Karpas-422 (cell line): ENCODE measurements at regions not wholly inside any gene's neighbourhood (a gene's known extent, or its start where the extent isn't known, plus 50 kb on each side); places are given as distances from the start of the nearest gene placed in this dataset.
"Not testable (repeated sequence)": the region's sequence is repeated elsewhere in the genome, so short reads cannot be mapped to it uniquely, and the experiment has no call there.

Experiments
- DNase-seq: peaks from one replicate; pipeline ENCODE4 v3.0.0-alpha.2; 2015
- H2AFZ ChIP-seq: fragments of 200-600 bp; sonication (generic); 2 replicates; pipeline ENCODE4 v1.6.1; 2014; ENCODE audit warnings: antibody characterized with exemption, low read length, mixed read lengths
- H3K27ac ChIP-seq: fragments of 200-600 bp; sonication (generic); 2 replicates; pipeline ENCODE4 v1.5.1; 2014; ENCODE audit warnings: mild to moderate bottlenecking, low read length, moderate library complexity
- H3K27me3 ChIP-seq: fragments of 200-600 bp; sonication (generic); 2 replicates; pipeline ENCODE4 v1.6.1; 2014; ENCODE audit warnings: low read length, mixed read lengths
- H3K36me3 ChIP-seq: fragments of 200-600 bp; sonication (generic); 2 replicates; pipeline ENCODE4 v1.6.1; 2014; ENCODE audit warnings: low read length, mixed read lengths; ENCODE audit not compliant: insufficient read depth
- H3K4me1 ChIP-seq: fragments of 200-600 bp; sonication (generic); 2 replicates; pipeline ENCODE4 v1.6.1; 2014; ENCODE audit warnings: mild to moderate bottlenecking, low read length, mixed read lengths
- H3K4me2 ChIP-seq: fragments of 200-600 bp; sonication (generic); 2 replicates; pipeline ENCODE4 v1.6.1; 2014; ENCODE audit warnings: low read length, low read depth, mild to moderate bottlenecking; ENCODE audit not compliant: poor library complexity, severe bottlenecking
- H3K4me3 ChIP-seq: fragments of 200-600 bp; sonication (generic); 2 replicates; pipeline ENCODE4 v1.5.1; 2014; ENCODE audit warnings: mild to moderate bottlenecking, antibody characterized with exemption, low read length, mixed read lengths
- H3K79me2 ChIP-seq: fragments of 200-600 bp; sonication (generic); 2 replicates; pipeline ENCODE4 v1.6.1; 2014; ENCODE audit warnings: mild to moderate bottlenecking, low read length, mixed read lengths
- H3K9ac ChIP-seq: fragments of 200-600 bp; sonication (generic); 2 replicates; pipeline ENCODE4 v1.6.0; 2014; ENCODE audit warnings: low read length
- H3K9me2 ChIP-seq: fragments of 200-600 bp; sonication (generic), shearing (Covaris generic); replicated peaks from 2 replicates; pipeline ENCODE4 v1.6.0; 2014; ENCODE audit warnings: mild to moderate bottlenecking, low read length, moderate library complexity; ENCODE audit not compliant: insufficient read depth
- H3K9me3 ChIP-seq: fragments of 300-700, 200-600 bp; sonication (generic); 2 replicates; pipeline ENCODE4 v1.6.1; 2014; ENCODE audit warnings: low read length, mixed read lengths
- H4K20me1 ChIP-seq: fragments of 200-600 bp; sonication (generic); 2 replicates; pipeline ENCODE4 v1.6.1; 2014; ENCODE audit warnings: mild to moderate bottlenecking, antibody characterized with exemption, low read length, low read depth; ENCODE audit not compliant: insufficient read depth

DNA sequence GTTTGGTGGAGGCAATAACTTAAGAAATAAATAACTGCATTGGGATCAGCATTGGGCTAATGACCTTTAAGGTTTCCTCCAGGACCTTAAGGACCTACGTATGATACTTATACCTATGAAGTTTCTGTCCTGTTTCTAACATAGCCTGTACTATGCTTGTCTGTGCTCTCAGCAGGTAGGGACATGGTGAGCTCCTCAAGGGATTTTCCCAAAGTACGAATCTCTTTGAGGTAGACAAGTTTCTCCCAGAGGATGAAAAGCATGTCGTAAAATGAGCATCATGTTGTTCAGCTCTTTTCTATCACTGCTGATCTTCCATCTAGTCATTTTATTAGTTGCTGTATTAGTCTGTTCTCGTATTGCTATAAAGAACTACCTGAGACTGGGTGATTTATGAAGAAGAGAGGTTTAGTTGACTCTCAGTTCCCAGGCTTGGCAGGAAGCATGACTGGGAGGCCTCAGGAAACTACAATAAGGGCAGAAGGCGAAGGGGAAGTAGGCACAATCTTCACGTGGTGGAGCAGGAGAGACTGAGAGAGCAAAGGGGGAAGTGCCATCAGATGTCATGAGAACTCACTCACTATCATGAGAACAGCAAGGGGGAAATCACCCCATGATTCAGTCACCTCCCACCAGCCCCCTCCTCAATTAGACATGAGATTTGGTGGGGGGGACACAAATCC, 77.8 kb upstream of the TGM3 start:
- H3K4me1 ChIP-seq = no peaks in the 10 kb centered on the region
- no peak overlapping the region for H3K4me3 ChIP-seq
- no peak overlapping the region for H3K4me2 ChIP-seq
- H4K20me1 ChIP-seq = no peaks in the 10 kb centered on the region
- H3K27me3 ChIP-seq = no peaks in the 10 kb centered on the region
- H3K36me3 ChIP-seq = no peaks in the 10 kb centered on the region
- no peak overlapping the region for H3K27ac ChIP-seq
- no peaks in the 10 kb centered on the region for H3K9me2 ChIP-seq
- DNase-seq = peak; percentile 57
- H3K9me3 ChIP-seq = no peaks in the 10 kb centered on the region
- no peak overlapping the region for H3K9ac ChIP-seq
- H3K79me2 ChIP-seq = no peaks in the 10 kb centered on the region
- H2AFZ ChIP-seq = peak overlapping the region; percentile 75; the same call in 1 of the 2 replicates

DNA sequence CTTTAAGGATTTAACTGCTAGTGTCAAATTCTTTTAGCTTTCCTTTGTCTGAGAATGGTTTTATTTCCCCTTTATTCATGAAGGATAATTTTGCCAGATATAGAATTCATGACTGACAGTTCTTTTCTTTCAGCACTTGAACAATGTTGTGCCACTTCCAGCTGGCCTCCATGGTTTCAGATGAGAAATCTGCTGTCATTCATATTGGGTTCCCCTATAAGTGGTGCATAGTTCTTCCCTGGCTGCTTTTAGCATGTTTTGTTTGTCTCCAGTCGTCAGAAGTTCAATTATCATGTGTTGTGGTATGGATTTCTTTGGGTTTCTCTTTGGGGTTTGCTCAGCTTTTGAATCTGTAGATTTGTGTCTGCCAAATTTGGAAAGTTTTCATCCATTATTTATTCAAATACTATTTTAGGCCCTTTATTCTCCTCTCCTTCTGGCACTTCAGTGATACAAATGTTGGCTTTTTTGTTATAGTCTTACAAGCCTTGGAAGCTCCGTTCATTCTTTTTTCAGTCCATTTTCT, 76.3 kb upstream of the TGM3 start:
- Histone ChIP-seq H3K4me1 (no peaks in the 10 kb centered on the region), H3K4me2 (no peak overlapping the region), H3K36me3 (no peaks in the 10 kb centered on the region), H3K9me2 (no peaks in the 10 kb centered on the region), H3K27ac (no peak overlapping the region), H4K20me1 (no peaks in the 10 kb centered on the region), H3K27me3 (no peaks in the 10 kb centered on the region), H3K4me3 (no peak overlapping the region), H3K9me3 (no peaks in the 10 kb centered on the region), H2AFZ (no peak overlapping the region), H3K79me2 (no peaks in the 10 kb centered on the region), H3K9ac (no peak overlapping the region)
- DNase-seq = no peak

DNA sequence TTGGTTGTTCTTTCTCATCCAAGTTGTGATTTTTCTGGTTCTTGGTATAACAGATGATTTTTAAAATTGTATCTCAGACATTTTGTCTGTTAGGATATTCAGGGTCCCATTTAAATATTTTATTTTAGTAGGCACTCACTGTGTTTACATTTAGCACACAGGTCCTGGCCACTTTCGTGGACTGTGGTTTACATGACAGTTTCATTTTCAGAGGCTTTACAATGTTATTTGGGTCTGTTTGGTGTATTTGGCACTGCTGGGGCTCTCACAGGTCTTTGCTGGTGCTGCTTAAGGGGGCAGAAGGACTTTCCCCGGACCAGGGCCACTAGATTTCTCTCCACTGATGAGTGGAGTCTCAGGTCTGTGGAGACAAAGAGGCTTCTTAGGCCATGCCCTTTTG, 75.5 kb upstream of the TGM3 start:
- no peaks in the 10 kb centered on the region for H3K36me3 ChIP-seq
- H3K4me3 ChIP-seq = no peak overlapping the region
- H3K27ac ChIP-seq = no peak overlapping the region
- H3K4me1 ChIP-seq = no peaks in the 10 kb centered on the region
- no peaks in the 10 kb centered on the region for H3K9me3 ChIP-seq
- no peak overlapping the region for H3K4me2 ChIP-seq
- H3K9ac ChIP-seq = no peak overlapping the region
- H3K27me3 ChIP-seq = no peaks in the 10 kb centered on the region
- DNase-seq = no peak
- no peaks in the 10 kb centered on the region for H3K9me2 ChIP-seq
- H3K79me2 ChIP-seq = no peaks in the 10 kb centered on the region
- no peaks in the 10 kb centered on the region for H4K20me1 ChIP-seq
- H2AFZ ChIP-seq = no peak overlapping the region

DNA sequence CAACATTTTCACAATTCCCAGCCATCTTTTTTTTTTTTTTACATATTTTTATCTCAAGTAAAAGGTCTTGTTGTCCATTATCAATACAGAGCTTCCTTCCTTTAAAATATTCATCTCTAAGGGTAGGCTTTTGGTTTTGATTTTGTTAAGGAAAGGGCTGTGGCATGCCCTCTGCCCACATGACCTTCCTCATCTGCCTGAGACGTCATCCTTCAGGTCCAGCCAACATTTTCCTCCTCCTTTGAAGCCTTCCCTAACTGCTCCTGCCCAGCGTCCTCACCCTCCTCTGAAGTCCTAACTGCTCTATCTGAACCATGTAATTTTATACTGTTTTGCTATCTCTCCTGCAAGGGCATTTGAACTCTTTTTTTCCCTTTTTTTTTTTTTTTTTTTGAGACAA, 73.9 kb upstream of the TGM3 start:
- H3K27me3 ChIP-seq = no peaks in the 10 kb centered on the region
- H3K4me1 ChIP-seq = no peaks in the 10 kb centered on the region
- no peak for DNase-seq
- no peaks in the 10 kb centered on the region for H4K20me1 ChIP-seq
- no peak overlapping the region for H3K9ac ChIP-seq
- H3K4me2 ChIP-seq = no peak overlapping the region
- H3K9me3 ChIP-seq = no peaks in the 10 kb centered on the region
- no peak overlapping the region for H2AFZ ChIP-seq
- no peaks in the 10 kb centered on the region for H3K36me3 ChIP-seq
- H3K4me3 ChIP-seq = no peak overlapping the region
- H3K9me2 ChIP-seq = no peaks in the 10 kb centered on the region
- no peak overlapping the region for H3K27ac ChIP-seq
- H3K79me2 ChIP-seq = no peaks in the 10 kb centered on the region

- H3K27me3 ChIP-seq = no peaks in the 10 kb centered on the region
- no peaks in the 10 kb centered on the region for H3K9me3 ChIP-seq
- H3K9me2 ChIP-seq = no peaks in the 10 kb centered on the region
- no peak overlapping the region for H3K27ac ChIP-seq
- H3K4me1 ChIP-seq = no peaks in the 10 kb centered on the region
- no peak overlapping the region for H2AFZ ChIP-seq
- no peaks in the 10 kb centered on the region for H3K79me2 ChIP-seq
- no peak overlapping the region for H3K9ac ChIP-seq
- H3K36me3 ChIP-seq = no peaks in the 10 kb centered on the region
- no peak overlapping the region for H3K4me2 ChIP-seq
- DNase-seq = no peak
- H4K20me1 ChIP-seq = no peaks in the 10 kb centered on the region
- no peak overlapping the region for H3K4me3 ChIP-seq
Observed at GRCh38 chr20:2223558-2224367, 72.0 kb upstream of the TGM3 start.

GRCh38 chr20:2224368-2224639, 71.5 kb upstream of the TGM3 start:
- H3K4me2 ChIP-seq = no peak overlapping the region
- no peak overlapping the region for H2AFZ ChIP-seq
- DNase-seq = no peak
- no peaks in the 10 kb centered on the region for H3K9me2 ChIP-seq
- no peak overlapping the region for H3K27ac ChIP-seq
- H3K27me3 ChIP-seq = no peaks in the 10 kb centered on the region
- no peaks in the 10 kb centered on the region for H3K4me1 ChIP-seq
- no peaks in the 10 kb centered on the region for H3K79me2 ChIP-seq
- no peak overlapping the region for H3K9ac ChIP-seq
- H3K36me3 ChIP-seq = no peaks in the 10 kb centered on the region
- no peak overlapping the region for H3K4me3 ChIP-seq
- no peaks in the 10 kb centered on the region for H4K20me1 ChIP-seq
- no peaks in the 10 kb centered on the region for H3K9me3 ChIP-seq

DNA sequence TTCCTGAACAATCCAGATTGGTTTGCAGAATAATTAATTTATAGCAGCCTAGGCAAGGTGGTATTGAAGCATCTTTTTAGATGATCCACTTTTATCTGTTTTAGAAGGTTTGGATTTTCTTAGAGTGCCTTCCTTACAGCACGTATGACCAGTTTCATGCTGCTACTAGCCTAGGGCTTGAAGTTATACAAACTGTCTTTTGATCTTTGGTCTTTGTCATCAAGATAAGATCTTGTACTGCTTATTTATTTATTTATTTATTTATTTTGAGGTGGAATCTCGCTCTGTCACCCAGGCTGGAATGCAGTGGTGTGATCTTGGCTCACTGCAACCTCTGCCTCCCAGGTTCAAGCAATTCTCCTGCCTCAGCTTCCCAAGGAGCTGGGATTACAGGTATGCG, 68.5 kb upstream of the TGM3 start:
- not testable (repeated sequence) for H3K79me2 ChIP-seq, H2AFZ ChIP-seq, H4K20me1 ChIP-seq, DNase-seq, H3K9ac ChIP-seq, H3K4me2 ChIP-seq, H3K9me3 ChIP-seq, H3K9me2 ChIP-seq, H3K36me3 ChIP-seq, H3K27ac ChIP-seq, H3K4me1 ChIP-seq, H3K4me3 ChIP-seq, H3K27me3 ChIP-seq

GRCh38 chr20:2227861-2228260, 67.9 kb upstream of the TGM3 start:
- no peaks in the 10 kb centered on the region for H3K27me3 ChIP-seq
- no peak overlapping the region for H3K4me2 ChIP-seq

More at GRCh38 chr20:2227861-2228260, 67.9 kb upstream of the TGM3 start:
- Histone ChIP-seq H3K9me3 (no peaks in the 10 kb centered on the region), H3K9me2 (no peaks in the 10 kb centered on the region), H3K4me1 (no peaks in the 10 kb centered on the region), H4K20me1 (no peaks in the 10 kb centered on the region), H3K36me3 (no peaks in the 10 kb centered on the region), H3K9ac (no peak overlapping the region), H3K4me3 (no peak overlapping the region), H3K27ac (no peak overlapping the region), H3K79me2 (no peaks in the 10 kb centered on the region), H2AFZ (no peak overlapping the region)
- no peak for DNase-seq
